Fibroblast of upper back skin (primary cell): ENCODE measurements at regions not wholly inside any gene's neighbourhood (a gene's known extent, or its start where the extent isn't known, plus 50 kb on each side); places are given as distances from the start of the nearest gene placed in this dataset.

Experiments used
- DNase-seq: peaks from one replicate; pipeline ENCODE4 v3.0.0-alpha.2; 2013

GRCh38 chr2:120809609-120810440 is 74.2 kb downstream of the GLI2 start:
- no peak for DNase-seq

- DNase-seq: no peak
Observed at GRCh38 chr2:120810639-120811038, 75.0 kb downstream of the GLI2 start.

GRCh38 chr2:120812866-120813265 is 77.2 kb downstream of the GLI2 start:
- no peak for DNase-seq

- no peak for DNase-seq
Observed at GRCh38 chr2:120814352-120814751, 78.7 kb downstream of the GLI2 start.

- no peak for DNase-seq
Observed at GRCh38 chr2:120815292-120815691, 79.6 kb downstream of the GLI2 start.

- no peak for DNase-seq
Observed at GRCh38 chr2:120817136-120817955, 81.7 kb downstream of the GLI2 start.

GRCh38 chr2:120817956-120818325 is 82.3 kb downstream of the GLI2 start:
- DNase-seq: no peak

GRCh38 chr2:120818441-120818920 is 82.8 kb downstream of the GLI2 start:
- DNase-seq: peak; percentile 91

- DNase-seq: no peak
Observed at GRCh38 chr2:120819720-120820210, 84.1 kb downstream of the GLI2 start.

GRCh38 chr2:120820263-120820952 is 84.7 kb downstream of the GLI2 start:
- peak; percentile 88 for DNase-seq

GRCh38 chr2:120820953-120821279 is 85.2 kb downstream of the GLI2 start:
- peak; percentile 84 for DNase-seq

- DNase-seq: no peak
Observed at GRCh38 chr2:120821446-120822160, 85.9 kb downstream of the GLI2 start.

GRCh38 chr2:120822933-120823332 is 87.3 kb downstream of the GLI2 start:
- DNase-seq: no peak

- DNase-seq: peak; percentile 23
Observed at GRCh38 chr2:120823551-120823950, 87.9 kb downstream of the GLI2 start.

- no peak for DNase-seq
Observed at GRCh38 chr2:120824246-120824645, 88.6 kb downstream of the GLI2 start.

GRCh38 chr2:120825370-120826259 is 89.9 kb downstream of the GLI2 start:
- peak; percentile 71 for DNase-seq

- DNase-seq: no peak
Observed at GRCh38 chr2:120826260-120826648, 90.6 kb downstream of the GLI2 start.

GRCh38 chr2:120826716-120827410 is 91.2 kb downstream of the GLI2 start:
- no peak for DNase-seq

GRCh38 chr2:120828066-120828465 is 92.4 kb downstream of the GLI2 start:
- no peak for DNase-seq

- no peak for DNase-seq
Observed at GRCh38 chr2:120828829-120829632, 93.4 kb downstream of the GLI2 start.
